Fibroblast of the aortic adventitia (primary cell): ENCODE measurements at regions not wholly inside any gene's neighbourhood (a gene's known extent, or its start where the extent isn't known, plus 50 kb on each side); places are given as distances from the start of the nearest gene placed in this dataset.

Experiments used
- DNase-seq: peaks from one replicate; pipeline ENCODE4 v3.0.0-alpha.2; 2010; ENCODE audit warnings: low read depth
- H3K4me3 ChIP-seq: 2 replicates; pipeline ENCODE4 v1.5.1; 2011; ENCODE audit warnings: low read depth, mild to moderate bottlenecking, control low read depth, low read length, moderate library complexity
- CTCF ChIP-seq: IDR thresholded peaks from 2 replicates; pipeline ENCODE4 v1.5.1; 2011; ENCODE audit warnings: mild to moderate bottlenecking, low read length, control low read depth, inconsistent platforms; ENCODE audit not compliant: insufficient read depth

GRCh38 chr13:80083081-80083852 is 257.7 kb downstream of the SPRY2 start:
- no peak for TF ChIP-seq CTCF
- peak overlapping the region; percentile 44 for H3K4me3 ChIP-seq
- peak; percentile 73 for DNase-seq

- no peak overlapping the region for H3K4me3 ChIP-seq
- peak; percentile 67 for DNase-seq
- no peak for TF ChIP-seq CTCF
These were observed 258.4 kb downstream of the SPRY2 start for GRCh38 chr13:80082396-80083080.

- no peak for TF ChIP-seq CTCF
These were observed 266.1 kb downstream of the SPRY2 start for GRCh38 chr13:80074811-80075210.

GRCh38 chr13:80074143-80074752 is 266.7 kb downstream of the SPRY2 start:
- no peak overlapping the region for H3K4me3 ChIP-seq
- TF ChIP-seq CTCF, result no peak
- DNase-seq, result no peak

More at GRCh38 chr13:80074811-80075210, 266.1 kb downstream of the SPRY2 start:
- H3K4me3 ChIP-seq, result no peak overlapping the region
- DNase-seq, result no peak

- no peak for TF ChIP-seq CTCF
- DNase-seq, result no peak
- no peak overlapping the region for H3K4me3 ChIP-seq
These were observed 268.7 kb downstream of the SPRY2 start for GRCh38 chr13:80072231-80072630.

- no peak overlapping the region for H3K4me3 ChIP-seq
- no peak for TF ChIP-seq CTCF
- no peak for DNase-seq
These were observed 270.8 kb downstream of the SPRY2 start for GRCh38 chr13:80070024-80070703.
